ENCODE measurements at regions not wholly inside any gene's neighbourhood (a gene's known extent, or its start where the extent isn't known, plus 50 kb on each side); places are given as distances from the start of the nearest gene placed in this dataset.

GRCh38 chr3:127428344-127428997 is 140.6 kb upstream of the PRR20G start:
- TF ChIP-seq, protein P1, sequence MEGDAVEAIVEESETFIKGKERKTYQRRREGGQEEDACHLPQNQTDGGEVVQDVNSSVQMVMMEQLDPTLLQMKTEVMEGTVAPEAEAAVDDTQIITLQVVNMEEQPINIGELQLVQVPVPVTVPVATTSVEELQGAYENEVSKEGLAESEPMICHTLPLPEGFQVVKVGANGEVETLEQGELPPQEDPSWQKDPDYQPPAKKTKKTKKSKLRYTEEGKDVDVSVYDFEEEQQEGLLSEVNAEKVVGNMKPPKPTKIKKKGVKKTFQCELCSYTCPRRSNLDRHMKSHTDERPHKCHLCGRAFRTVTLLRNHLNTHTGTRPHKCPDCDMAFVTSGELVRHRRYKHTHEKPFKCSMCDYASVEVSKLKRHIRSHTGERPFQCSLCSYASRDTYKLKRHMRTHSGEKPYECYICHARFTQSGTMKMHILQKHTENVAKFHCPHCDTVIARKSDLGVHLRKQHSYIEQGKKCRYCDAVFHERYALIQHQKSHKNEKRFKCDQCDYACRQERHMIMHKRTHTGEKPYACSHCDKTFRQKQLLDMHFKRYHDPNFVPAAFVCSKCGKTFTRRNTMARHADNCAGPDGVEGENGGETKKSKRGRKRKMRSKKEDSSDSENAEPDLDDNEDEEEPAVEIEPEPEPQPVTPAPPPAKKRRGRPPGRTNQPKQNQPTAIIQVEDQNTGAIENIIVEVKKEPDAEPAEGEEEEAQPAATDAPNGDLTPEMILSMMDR (IDR thresholded peaks at IDR 0.05; ENCODE audit: insufficient read depth, low read depth, low read length): no peak
- no peak for TF ChIP-seq EZH2 (IDR thresholded peaks at IDR 0.05; ENCODE audit: insufficient read depth, low read length)
